GM12865 (cell line): ENCODE measurements at regions not wholly inside any gene's neighbourhood (a gene's known extent, or its start where the extent isn't known, plus 50 kb on each side); places are given as distances from the start of the nearest gene placed in this dataset.

ENCODE experiments used
- DNase-seq: peaks from one replicate; pipeline ENCODE4 v3.0.0; 2010; ENCODE audit warnings: low read depth
- H3K4me3 ChIP-seq: 2 replicates; pipeline ENCODE4 v1.5.1; 2011; ENCODE audit warnings: mild to moderate bottlenecking, low read depth, low read length, control low read depth
- CTCF ChIP-seq: IDR thresholded peaks from 2 replicates; pipeline ENCODE4 v1.5.1; 2011; ENCODE audit warnings: low read length, control low read depth, low read depth, inconsistent platforms; ENCODE audit not compliant: insufficient read depth; ENCODE audit errors: missing control alignments

GRCh38 chr4:41839916-41840854 lies 91.7 kb upstream of the PHOX2B start:
- no peak overlapping the region for H3K4me3 ChIP-seq
- DNase-seq: peak; percentile 66
- TF ChIP-seq CTCF: no peak

GRCh38 chr4:41838590-41838989 lies 90.1 kb upstream of the PHOX2B start:
- no peak for TF ChIP-seq CTCF
- H3K4me3 ChIP-seq: no peak overlapping the region
- no peak for DNase-seq

GRCh38 chr4:41835321-41835995 lies 86.9 kb upstream of the PHOX2B start:
- TF ChIP-seq CTCF: no peak
- no peak for DNase-seq
- no peak overlapping the region for H3K4me3 ChIP-seq

- no peak for DNase-seq
- TF ChIP-seq CTCF: no peak
These were observed 84.4 kb upstream of the PHOX2B start for GRCh38 chr4:41832961-41833360.

GRCh38 chr4:41822325-41822724 lies 73.8 kb upstream of the PHOX2B start:
- no peak for DNase-seq
- H3K4me3 ChIP-seq: no peak overlapping the region
- no peak for TF ChIP-seq CTCF

More at GRCh38 chr4:41832961-41833360, 84.4 kb upstream of the PHOX2B start:
- H3K4me3 ChIP-seq: no peak overlapping the region

GRCh38 chr4:41820473-41820872 lies 71.9 kb upstream of the PHOX2B start:
- peak; percentile 16 for DNase-seq
- TF ChIP-seq CTCF: no peak
- no peak overlapping the region for H3K4me3 ChIP-seq
